ENCODE measurements at regions not wholly inside any gene's neighbourhood (a gene's known extent, or its start where the extent isn't known, plus 50 kb on each side); places are given as distances from the start of the nearest gene placed in this dataset.

DNA sequence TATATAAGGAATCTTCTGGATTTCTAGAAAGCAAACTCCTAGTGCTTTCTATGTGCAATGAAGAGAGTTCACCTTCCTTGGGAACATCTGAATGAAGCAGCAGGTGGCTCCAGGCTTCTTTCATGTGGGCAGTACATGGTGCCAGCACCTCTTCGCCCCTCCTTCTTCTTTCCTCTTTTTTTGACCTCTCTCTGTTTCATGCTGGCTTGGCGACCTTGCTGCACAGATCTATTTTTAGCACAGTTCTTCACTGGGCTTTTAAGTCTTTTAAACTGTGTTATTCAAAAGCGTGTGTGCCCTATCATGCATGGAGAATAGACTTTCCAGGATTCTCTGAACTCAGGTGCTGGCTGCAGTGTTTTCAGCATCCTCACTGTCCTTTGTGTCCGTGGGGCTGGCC, 400.3 kb upstream of the PRKCQ start:
- ChIA-PET CTCF (no interaction called here), POLR2A (no interaction called here)
- TF ChIP-seq ZNF384 (IDR thresholded peaks at IDR 0.05) (no peak), FOXA1 (IDR thresholded peaks at IDR 0.05) (no peak), SUZ12 (IDR thresholded peaks at IDR 0.05) (no peak), CTBP1 (IDR thresholded peaks at IDR 0.05; ENCODE audit: borderline replicate concordance) (no peak), SP1 (IDR thresholded peaks at IDR 0.05) (no peak), ELF4 (IDR thresholded peaks at IDR 0.05) (no peak), NFRKB (IDR thresholded peaks at IDR 0.05) (no peak), LEF1 (IDR thresholded peaks at IDR 0.05; ENCODE audit: borderline replicate concordance) (no peak), BHLHE40 (IDR thresholded peaks at IDR 0.05; ENCODE audit: borderline replicate concordance) (no peak), ARNT (IDR thresholded peaks at IDR 0.05) (no peak), L3MBTL2 (conservative IDR thresholded peaks at IDR 0.05) (no peak), FOXM1 (IDR thresholded peaks at IDR 0.05; ENCODE audit: borderline replicate concordance) (no peak), FOXK2 (IDR thresholded peaks at IDR 0.05) (no peak), HDGF (IDR thresholded peaks at IDR 0.05; ENCODE audit: borderline replicate concordance) (no peak), TARDBP (IDR thresholded peaks at IDR 0.05) (no peak)
- TF ChIP-seq, protein P1, sequence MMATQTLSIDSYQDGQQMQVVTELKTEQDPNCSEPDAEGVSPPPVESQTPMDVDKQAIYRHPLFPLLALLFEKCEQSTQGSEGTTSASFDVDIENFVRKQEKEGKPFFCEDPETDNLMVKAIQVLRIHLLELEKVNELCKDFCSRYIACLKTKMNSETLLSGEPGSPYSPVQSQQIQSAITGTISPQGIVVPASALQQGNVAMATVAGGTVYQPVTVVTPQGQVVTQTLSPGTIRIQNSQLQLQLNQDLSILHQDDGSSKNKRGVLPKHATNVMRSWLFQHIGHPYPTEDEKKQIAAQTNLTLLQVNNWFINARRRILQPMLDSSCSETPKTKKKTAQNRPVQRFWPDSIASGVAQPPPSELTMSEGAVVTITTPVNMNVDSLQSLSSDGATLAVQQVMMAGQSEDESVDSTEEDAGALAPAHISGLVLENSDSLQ (IDR thresholded peaks at IDR 0.05) = no peak
- DNase-seq (ENCODE audit: extremely low spot score) = no peak

DNA sequence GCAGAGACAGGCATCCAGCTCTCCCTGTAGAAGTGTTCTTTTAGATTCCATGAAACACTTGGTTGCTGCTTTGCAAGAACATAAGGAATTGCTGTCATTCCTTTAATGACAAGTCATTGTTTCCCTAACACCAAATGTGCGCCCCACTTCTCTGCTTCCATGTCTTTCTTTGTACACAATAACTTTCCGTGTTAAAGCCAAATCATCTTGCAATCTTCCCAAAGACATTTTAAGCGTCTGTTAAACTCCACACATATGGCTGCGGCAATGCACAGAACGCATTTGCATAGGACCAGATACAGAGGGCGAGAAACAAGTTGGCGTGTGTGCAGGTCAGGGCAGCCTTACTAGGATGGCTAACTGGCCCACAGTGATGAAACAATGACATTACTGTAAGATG, 399.3 kb upstream of the PRKCQ start:
- CTCF ChIA-PET = interaction anchor here (0.7 kb wide), 1 partner anchor 486 kb away, joined by 3 read pairs; no protein-coding TSS in a partner anchor
- no peak for TF ChIP-seq LEF1 (IDR thresholded peaks at IDR 0.05; ENCODE audit: borderline replicate concordance)
- TF ChIP-seq NFRKB (IDR thresholded peaks at IDR 0.05) = no peak
- no peak for TF ChIP-seq FOXM1 (IDR thresholded peaks at IDR 0.05; ENCODE audit: borderline replicate concordance)
- TF ChIP-seq SUZ12 (IDR thresholded peaks at IDR 0.05) = no peak
- no peak for TF ChIP-seq FOXA1 (IDR thresholded peaks at IDR 0.05)
- no peak for TF ChIP-seq CTBP1 (IDR thresholded peaks at IDR 0.05; ENCODE audit: borderline replicate concordance)
- no peak for TF ChIP-seq ELF4 (IDR thresholded peaks at IDR 0.05)
- TF ChIP-seq ARNT (IDR thresholded peaks at IDR 0.05) = no peak
- no peak for TF ChIP-seq TARDBP (IDR thresholded peaks at IDR 0.05)
- POLR2A ChIA-PET = no interaction called here
- DNase-seq (ENCODE audit: extremely low spot score) = no peak

DNA sequence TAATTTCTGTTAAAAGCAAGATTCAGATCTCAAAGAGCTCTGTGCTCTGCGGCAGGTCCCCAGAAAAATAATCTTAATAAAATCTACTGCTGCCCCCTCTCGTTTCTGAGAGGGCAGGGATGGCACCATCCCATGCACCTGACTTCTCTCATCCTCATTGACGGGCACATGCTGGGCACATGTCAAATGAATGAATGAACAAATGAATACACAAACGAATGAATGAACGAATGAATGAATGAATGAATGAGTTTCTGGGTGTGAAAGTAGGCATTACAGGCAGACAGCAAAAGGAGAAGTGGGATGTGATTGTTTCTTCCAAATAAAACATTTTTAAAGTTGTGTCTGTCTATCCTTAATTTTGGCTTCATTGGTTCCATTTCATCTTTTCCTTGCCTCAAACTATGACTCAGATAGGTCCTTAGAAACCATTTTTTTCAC, 398.1 kb upstream of the PRKCQ start:
- CTCF ChIA-PET = no interaction called here
- POLR2A ChIA-PET = no interaction called here
- TF ChIP-seq LEF1 (IDR thresholded peaks at IDR 0.05; ENCODE audit: borderline replicate concordance) (no peak), SUZ12 (IDR thresholded peaks at IDR 0.05) (no peak), FOXK2 (IDR thresholded peaks at IDR 0.05) (no peak), NFRKB (IDR thresholded peaks at IDR 0.05) (no peak), FOXM1 (IDR thresholded peaks at IDR 0.05; ENCODE audit: borderline replicate concordance) (no peak), TARDBP (IDR thresholded peaks at IDR 0.05) (no peak), CTBP1 (IDR thresholded peaks at IDR 0.05; ENCODE audit: borderline replicate concordance) (no peak), ZNF384 (IDR thresholded peaks at IDR 0.05) (no peak), FOXA1 (IDR thresholded peaks at IDR 0.05) (no peak), L3MBTL2 (conservative IDR thresholded peaks at IDR 0.05) (no peak), SP1 (IDR thresholded peaks at IDR 0.05) (no peak)
- TF ChIP-seq, protein P1 (IDR thresholded peaks at IDR 0.05) = no peak
- no peak for DNase-seq (ENCODE audit: extremely low spot score)

DNA sequence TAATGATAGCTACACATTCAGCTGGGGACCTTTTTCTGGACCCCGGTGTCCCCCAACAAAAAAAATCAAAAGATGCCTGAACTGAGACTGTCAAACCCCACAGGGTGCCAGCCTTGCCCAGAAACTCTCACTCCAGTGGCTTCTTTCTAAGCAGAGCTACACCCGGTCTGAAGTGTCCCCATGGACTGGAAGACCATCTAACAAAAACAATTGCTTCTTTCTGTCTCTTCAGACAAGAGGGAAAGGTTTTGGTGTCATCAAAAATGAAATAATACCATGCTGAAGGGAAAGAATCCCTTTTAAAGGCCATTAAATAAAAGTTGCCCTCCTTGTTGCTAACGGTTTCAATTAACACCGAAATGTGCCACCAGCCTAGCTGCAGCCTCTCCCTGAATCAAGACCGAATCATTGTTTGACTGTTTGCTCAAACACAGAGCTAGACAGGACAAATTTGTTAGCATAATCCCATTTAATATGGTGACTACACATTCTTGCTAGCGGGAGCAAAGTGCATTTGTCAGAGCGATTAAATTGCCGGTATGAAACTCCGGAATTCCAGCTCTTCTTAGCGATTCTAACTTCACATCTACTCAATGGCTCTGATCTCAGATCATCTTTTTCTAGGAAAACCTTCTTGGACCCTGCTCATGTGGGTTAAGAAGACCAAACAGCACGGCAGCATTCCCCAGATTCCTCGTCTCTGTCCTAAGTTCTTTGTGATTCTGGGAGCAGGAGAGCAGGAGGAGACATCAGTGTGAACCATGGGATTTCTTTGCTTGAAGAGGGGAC, 397.5 kb upstream of the PRKCQ start:
- TF ChIP-seq CTBP1 (IDR thresholded peaks at IDR 0.05; ENCODE audit: borderline replicate concordance) (no peak), HDGF (IDR thresholded peaks at IDR 0.05; ENCODE audit: borderline replicate concordance) (no peak), SUZ12 (IDR thresholded peaks at IDR 0.05) (no peak), ZNF384 (IDR thresholded peaks at IDR 0.05) (no peak), TARDBP (IDR thresholded peaks at IDR 0.05) (no peak), FOXA1 (IDR thresholded peaks at IDR 0.05) (no peak), ARNT (IDR thresholded peaks at IDR 0.05) (no peak), LEF1 (IDR thresholded peaks at IDR 0.05; ENCODE audit: borderline replicate concordance) (no peak), L3MBTL2 (conservative IDR thresholded peaks at IDR 0.05) (no peak), FOXK2 (IDR thresholded peaks at IDR 0.05) (no peak)
- DNase-seq (ENCODE audit: extremely low spot score) = no peak
- POLR2A ChIA-PET = no interaction called here
- CTCF ChIA-PET = no interaction called here

DNA sequence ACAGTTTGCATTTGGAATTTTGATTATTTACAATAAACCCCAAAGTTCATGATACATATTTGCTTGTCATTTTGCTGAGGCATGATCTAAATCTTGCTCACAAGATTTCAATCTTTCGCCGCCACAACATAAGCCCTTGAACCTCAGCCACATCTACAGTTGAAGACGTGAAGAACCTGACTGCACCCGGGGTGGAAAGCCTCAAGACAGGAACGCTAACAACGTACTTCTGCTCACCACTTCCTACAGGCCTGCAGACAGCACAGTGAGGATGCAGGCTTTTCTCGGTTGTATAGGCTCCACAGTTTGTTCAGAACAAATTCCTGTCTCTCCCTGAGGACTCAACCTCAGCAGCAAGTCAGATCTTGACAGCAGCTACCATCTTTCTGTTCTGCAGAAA, 393.8 kb upstream of the PRKCQ start:
- DNase-seq (ENCODE audit: extremely low spot score) = no peak
- POLR2A ChIA-PET = no interaction called here
- TF ChIP-seq TARDBP (IDR thresholded peaks at IDR 0.05) (no peak), HDGF (IDR thresholded peaks at IDR 0.05; ENCODE audit: borderline replicate concordance) (no peak), L3MBTL2 (conservative IDR thresholded peaks at IDR 0.05) (no peak), SUZ12 (IDR thresholded peaks at IDR 0.05) (no peak), ELF4 (IDR thresholded peaks at IDR 0.05) (no peak), LEF1 (IDR thresholded peaks at IDR 0.05; ENCODE audit: borderline replicate concordance) (no peak), SP1 (IDR thresholded peaks at IDR 0.05) (no peak), CTBP1 (IDR thresholded peaks at IDR 0.05; ENCODE audit: borderline replicate concordance) (no peak), FOXK2 (IDR thresholded peaks at IDR 0.05) (no peak), FOXA1 (IDR thresholded peaks at IDR 0.05) (no peak), ARNT (IDR thresholded peaks at IDR 0.05) (no peak), NFRKB (IDR thresholded peaks at IDR 0.05) (no peak), BHLHE40 (IDR thresholded peaks at IDR 0.05; ENCODE audit: borderline replicate concordance) (no peak), ZNF384 (IDR thresholded peaks at IDR 0.05) (no peak), FOXM1 (IDR thresholded peaks at IDR 0.05; ENCODE audit: borderline replicate concordance) (no peak)
- TF ChIP-seq, protein P1 (IDR thresholded peaks at IDR 0.05) = no peak
- CTCF ChIA-PET = no interaction called here

All from HEK293T (cell line).